ENCODE measurements at regions not wholly inside any gene's neighbourhood (a gene's known extent, or its start where the extent isn't known, plus 50 kb on each side); places are given as distances from the start of the nearest gene placed in this dataset.
"Not testable (repeated sequence)": the region's sequence is repeated elsewhere in the genome, so short reads cannot be mapped to it uniquely, and the experiment has no call there.

GRCh38 chr4:129829373-129829772 lies 733.4 kb downstream of the C4orf33 start:
- DNase-seq (ENCODE audit: insufficient read length, low spot score) = no peak
- FAIRE-seq = no peak

GRCh38 chr4:129839687-129840086 lies 743.7 kb downstream of the C4orf33 start:
- FAIRE-seq (no peak), DNase-seq (ENCODE audit: insufficient read length, low spot score) (no peak)

- no peak for DNase-seq (ENCODE audit: insufficient read length, low spot score)
- no peak for FAIRE-seq
Measured at GRCh38 chr4:129842096-129842495, 746.1 kb downstream of the C4orf33 start.

- DNase-seq (ENCODE audit: insufficient read length, low spot score) = no peak
- no peak for FAIRE-seq
Measured at GRCh38 chr4:129852434-129852833, 756.5 kb downstream of the C4orf33 start.

GRCh38 chr4:129853685-129854467 lies 757.9 kb downstream of the C4orf33 start:
- FAIRE-seq; DNase-seq (ENCODE audit: insufficient read length, low spot score): not testable (repeated sequence)

- FAIRE-seq (no peak), DNase-seq (ENCODE audit: insufficient read length, low spot score) (no peak)
Measured at GRCh38 chr4:129862461-129862860, 766.5 kb downstream of the C4orf33 start.

- DNase-seq (ENCODE audit: insufficient read length, low spot score) = no peak
- no peak for FAIRE-seq
Measured at GRCh38 chr4:129863206-129863605, 767.3 kb downstream of the C4orf33 start.

GRCh38 chr4:129883996-129884395 lies 788.0 kb downstream of the C4orf33 start:
- DNase-seq (ENCODE audit: insufficient read length, low spot score) (no peak), FAIRE-seq (no peak)

- DNase-seq (ENCODE audit: insufficient read length, low spot score) = no peak
- FAIRE-seq = no peak
Measured at GRCh38 chr4:129897111-129897510, 801.2 kb downstream of the C4orf33 start.

- FAIRE-seq (no peak), DNase-seq (ENCODE audit: insufficient read length, low spot score) (no peak)
Measured at GRCh38 chr4:129899849-129900248, 803.9 kb downstream of the C4orf33 start.

GRCh38 chr4:129900430-129900953 lies 804.5 kb downstream of the C4orf33 start:
- DNase-seq (ENCODE audit: insufficient read length, low spot score) (no peak), FAIRE-seq (no peak)

GRCh38 chr4:129901205-129901604 lies 805.3 kb downstream of the C4orf33 start:
- DNase-seq (ENCODE audit: insufficient read length, low spot score) (no peak), FAIRE-seq (no peak)

GRCh38 chr4:129903861-129904260 lies 807.9 kb downstream of the C4orf33 start:
- FAIRE-seq (no peak), DNase-seq (ENCODE audit: insufficient read length, low spot score) (no peak)

- FAIRE-seq (no peak), DNase-seq (ENCODE audit: insufficient read length, low spot score) (no peak)
Measured at GRCh38 chr4:129905256-129905655, 809.3 kb downstream of the C4orf33 start.

- FAIRE-seq = no peak
- no peak for DNase-seq (ENCODE audit: insufficient read length, low spot score)
Measured at GRCh38 chr4:129908117-129908516, 812.2 kb downstream of the C4orf33 start.

- no peak for DNase-seq (ENCODE audit: insufficient read length, low spot score)
- FAIRE-seq = no peak
Measured at GRCh38 chr4:129916991-129917390, 821.0 kb downstream of the C4orf33 start.

- no peak for FAIRE-seq
- DNase-seq (ENCODE audit: insufficient read length, low spot score) = no peak
Measured at GRCh38 chr4:129917651-129918050, 821.7 kb downstream of the C4orf33 start.

GRCh38 chr4:129926936-129927335 lies 831.0 kb downstream of the C4orf33 start:
- FAIRE-seq (no peak), DNase-seq (ENCODE audit: insufficient read length, low spot score) (no peak)

GRCh38 chr4:129929052-129929451 lies 833.1 kb downstream of the C4orf33 start:
- DNase-seq (ENCODE audit: insufficient read length, low spot score) = no peak
- no peak for FAIRE-seq

GRCh38 chr4:129929984-129930383 lies 834.0 kb downstream of the C4orf33 start:
- DNase-seq (ENCODE audit: insufficient read length, low spot score) (no peak), FAIRE-seq (no peak)

- DNase-seq (ENCODE audit: insufficient read length, low spot score) (no peak), FAIRE-seq (no peak)
Measured at GRCh38 chr4:129950217-129950616, 854.3 kb downstream of the C4orf33 start.

GRCh38 chr4:129966175-129966574 lies 870.2 kb downstream of the C4orf33 start:
- DNase-seq (ENCODE audit: insufficient read length, low spot score) = no peak
- FAIRE-seq = no peak

GRCh38 chr4:129968366-129968765 lies 872.4 kb downstream of the C4orf33 start:
- no peak for FAIRE-seq
- no peak for DNase-seq (ENCODE audit: insufficient read length, low spot score)
